ENCODE measurements at regions not wholly inside any gene's neighbourhood (a gene's known extent, or its start where the extent isn't known, plus 50 kb on each side); places are given as distances from the start of the nearest gene placed in this dataset.

GRCh38 chr16:87077750-87078127, 239.5 kb downstream of the C16orf95 start:
- no peak overlapping the region for H3K4me3 Mint-ChIP-seq
- H3K4me1 Mint-ChIP-seq, result no peaks in the 10 kb centered on the region
- POLR2A ChIA-PET, result no interaction called here
- TF ChIP-seq NFATC4 (CRISPR knock-in tag; IDR thresholded peaks at IDR 0.05) (no peak), GRHL2 (CRISPR knock-in tag; IDR thresholded peaks at IDR 0.05; ENCODE audit: insufficient replicate concordance, severe bottlenecking) (no peak), GABPB1 (CRISPR knock-in tag; IDR thresholded peaks at IDR 0.05) (no peak), FOXP4 (CRISPR knock-in tag; IDR thresholded peaks at IDR 0.05) (no peak), CTCF (IDR thresholded peaks at IDR 0.05) (no peak), HMGA2 (CRISPR knock-in tag; IDR thresholded peaks at IDR 0.05) (no peak)
- H3K27me3 Mint-ChIP-seq (ENCODE audit: low read depth), result peaks cover 6% of the 10 kb centered on the region
- DNase-seq (ENCODE audit: low spot score) (no peak), ATAC-seq (no peak)
- H3K36me3 Mint-ChIP-seq, result peaks cover 30% of the 10 kb centered on the region
- CTCF ChIA-PET, result interaction anchor here (0.9 to 2.1 kb wide), 30 partner anchors 10 to 523 kb away, joined by 3 to 25 read pairs (median 4); partner anchors contain the start of gene MTHFSD
- no peak overlapping the region for H3K27ac Mint-ChIP-seq
- H3K9me3 Mint-ChIP-seq, result peaks cover 43% of the 10 kb centered on the region

GRCh38 chr16:87080571-87081167, 236.5 kb downstream of the C16orf95 start:
- Mint-ChIP-seq H3K4me1 (no peaks in the 10 kb centered on the region), H3K9me3 (peaks cover 65% of the 10 kb centered on the region), H3K4me3 (no peak overlapping the region), H3K27me3 (ENCODE audit: low read depth) (peaks cover 9% of the 10 kb centered on the region), H3K27ac (no peak overlapping the region), H3K36me3 (peaks cover 46% of the 10 kb centered on the region)
- POLR2A ChIA-PET, result no interaction called here
- no peak for TF ChIP-seq ATF6 (CRISPR knock-in tag; IDR thresholded peaks at IDR 0.05)
- no peak for TF ChIP-seq TP53 (CRISPR knock-in tag; IDR thresholded peaks at IDR 0.05)
- peak; percentile 95 for TF ChIP-seq ZNF317 (CRISPR knock-in tag; IDR thresholded peaks at IDR 0.05; ENCODE audit: borderline replicate concordance, low read depth)
- DNase-seq (ENCODE audit: low spot score) (no peak), ATAC-seq (no peak)
- CTCF ChIA-PET, result no interaction called here

- ATAC-seq (no peak), DNase-seq (ENCODE audit: low spot score) (no peak)
- Mint-ChIP-seq H3K27me3 (ENCODE audit: low read depth) (peaks cover 9% of the 10 kb centered on the region), H3K4me3 (no peak overlapping the region), H3K27ac (no peak overlapping the region), H3K36me3 (peaks cover 36% of the 10 kb centered on the region), H3K4me1 (no peaks in the 10 kb centered on the region), H3K9me3 (peaks cover 45% of the 10 kb centered on the region)
- POLR2A ChIA-PET, result no interaction called here
- CTCF ChIA-PET, result no interaction called here
- TF ChIP-seq ZBTB43 (CRISPR knock-in tag; IDR thresholded peaks at IDR 0.05) (no peak), TEAD1 (CRISPR knock-in tag; IDR thresholded peaks at IDR 0.05) (no peak)
These were observed 231.8 kb downstream of the C16orf95 start for GRCh38 chr16:87085441-87085840.

GRCh38 chr16:87086156-87086555, 231.0 kb downstream of the C16orf95 start:
- no peak overlapping the region for H3K4me3 Mint-ChIP-seq
- no peak for ATAC-seq
- CTCF ChIA-PET, result interaction anchor here (1.0 kb wide), 1 partner anchor 117 kb away, joined by 3 read pairs; no protein-coding TSS in a partner anchor
- TF ChIP-seq STAT6 (CRISPR knock-in tag; conservative IDR thresholded peaks at IDR 0.05; ENCODE audit: low read depth), result no peak
- no peak for TF ChIP-seq ATF6 (CRISPR knock-in tag; IDR thresholded peaks at IDR 0.05)
- TF ChIP-seq EMX1 (CRISPR knock-in tag; IDR thresholded peaks at IDR 0.05), result no peak
- no peak for TF ChIP-seq NFE2L1 (CRISPR knock-in tag; IDR thresholded peaks at IDR 0.05)
- no peak for TF ChIP-seq FOXP1 (CRISPR knock-in tag; IDR thresholded peaks at IDR 0.05; ENCODE audit: borderline replicate concordance)
- no peak for TF ChIP-seq CDX4 (CRISPR knock-in tag; IDR thresholded peaks at IDR 0.05; ENCODE audit: borderline replicate concordance)

More at GRCh38 chr16:87086156-87086555, 231.0 kb downstream of the C16orf95 start:
- Mint-ChIP-seq H3K27ac (no peak overlapping the region), H3K36me3 (peaks cover 29% of the 10 kb centered on the region), H3K9me3 (peaks cover 38% of the 10 kb centered on the region), H3K27me3 (ENCODE audit: low read depth) (peaks cover 9% of the 10 kb centered on the region), H3K4me1 (no peaks in the 10 kb centered on the region)
- POLR2A ChIA-PET, result no interaction called here
- DNase-seq (ENCODE audit: low spot score), result no peak
